Cardiac fibroblast (primary cell): ENCODE measurements at regions not wholly inside any gene's neighbourhood (a gene's known extent, or its start where the extent isn't known, plus 50 kb on each side); places are given as distances from the start of the nearest gene placed in this dataset.

Experiments used
- DNase-seq, 2 donors: peaks; one replicate each; pipeline versions ENCODE4 v3.0.0 to v3.0.0-alpha.2; 2010; ENCODE audit warnings: low read depth in 2 of 2
- H3K4me3 ChIP-seq, 2 donors: replicated peaks in 1 of 2; 1 replicate in 1 of 2; 2 replicates in 1 of 2; pipeline ENCODE4 v1.5.1; 2011; ENCODE audit warnings: low read depth in 2 of 2, low read length in 2 of 2, mild to moderate bottlenecking in 2 of 2, moderate library complexity in 1 of 2
- CTCF ChIP-seq: IDR thresholded peaks from one replicate; pipeline ENCODE4 v1.5.1; 2011; ENCODE audit warnings: low read depth, mild to moderate bottlenecking, low read length, inconsistent platforms

GRCh38 chr16:85315866-85316265 lies 203.6 kb upstream of the CIBAR2 start:
- TF ChIP-seq CTCF: no peak
- H3K4me3 ChIP-seq: no peak overlapping the region
- DNase-seq: no peak

- peak; percentile 91 for TF ChIP-seq CTCF
- no peak overlapping the region for H3K4me3 ChIP-seq
- DNase-seq: peak; percentile 64 to 72
Measured at GRCh38 chr16:85316321-85316919, 204.1 kb upstream of the CIBAR2 start.

GRCh38 chr16:85316944-85317343 lies 204.7 kb upstream of the CIBAR2 start:
- no peak overlapping the region for H3K4me3 ChIP-seq
- TF ChIP-seq CTCF: no peak
- no peak for DNase-seq

GRCh38 chr16:85317704-85318103 lies 205.4 kb upstream of the CIBAR2 start:
- no peak overlapping the region for H3K4me3 ChIP-seq
- DNase-seq: no peak
- TF ChIP-seq CTCF: no peak

GRCh38 chr16:85319208-85319983 lies 207.1 kb upstream of the CIBAR2 start:
- H3K4me3 ChIP-seq: no peak overlapping the region
- DNase-seq: no peak
- no peak for TF ChIP-seq CTCF

- no peak overlapping the region for H3K4me3 ChIP-seq
- TF ChIP-seq CTCF: no peak
- no peak for DNase-seq
Measured at GRCh38 chr16:85319984-85320440, 207.7 kb upstream of the CIBAR2 start.
